Cardiac muscle cell (in vitro differentiated cells and primary cell): ENCODE measurements at regions not wholly inside any gene's neighbourhood (a gene's known extent, or its start where the extent isn't known, plus 50 kb on each side); places are given as distances from the start of the nearest gene placed in this dataset.

Experiments
- DNase-seq, 2 donors: peaks; one replicate each; pipeline versions ENCODE4 v3.0.0 to v3.0.0-alpha.2; 2010 to 2017; ENCODE audit warnings: low read depth in 1 of 2, low spot score in 1 of 2
- H3K27ac ChIP-seq: fragments of 200-600 bp; sonication (generic); 2 replicates; pipeline ENCODE4 v1.5.1; 2016
- H3K27me3 ChIP-seq: fragments of 200-600 bp; sonication (generic); 2 replicates; pipeline ENCODE4 v1.6.0; 2016; ENCODE audit warnings: control low read depth
- H3K36me3 ChIP-seq: fragments of 200-600 bp; sonication (generic); 2 replicates; pipeline ENCODE4 v1.5.1; 2016; ENCODE audit warnings: control low read depth
- H3K4me1 ChIP-seq: fragments of 200-600 bp; sonication (generic); 2 replicates; pipeline ENCODE4 v1.8.1; 2017; ENCODE audit warnings: low read depth, mild to moderate bottlenecking, mixed run types
- H3K4me3 ChIP-seq: fragments of 200-600 bp; sonication (generic); 2 replicates; pipeline ENCODE4 v1.5.1; 2016; ENCODE audit warnings: mild to moderate bottlenecking
- H3K9me3 ChIP-seq: fragments of 200-600 bp; sonication (generic); 2 replicates; pipeline ENCODE4 v1.5.1; 2017; ENCODE audit warnings: low read depth, mild to moderate bottlenecking, control low read depth
- CTCF ChIP-seq: IDR thresholded peaks from 2 replicates; pipeline ENCODE4 v1.5.1; 2012; ENCODE audit warnings: low read depth, mild to moderate bottlenecking, low read length

GRCh38 chr16:51357839-51358238, 206.8 kb upstream of the SALL1 start:
- DNase-seq, result no peak
- no peak for TF ChIP-seq CTCF
- Histone ChIP-seq H3K36me3 (no peaks in the 10 kb centered on the region), H3K4me1 (no peaks in the 10 kb centered on the region), H3K9me3 (no peaks in the 10 kb centered on the region), H3K27me3 (no peaks in the 10 kb centered on the region), H3K27ac (no peak overlapping the region), H3K4me3 (no peak overlapping the region)

GRCh38 chr16:51355875-51356274, 204.8 kb upstream of the SALL1 start:
- no peak for TF ChIP-seq CTCF
- H3K4me1 ChIP-seq, result no peaks in the 10 kb centered on the region
- no peak overlapping the region for H3K27ac ChIP-seq
- H3K9me3 ChIP-seq, result no peaks in the 10 kb centered on the region
- no peaks in the 10 kb centered on the region for H3K27me3 ChIP-seq
- no peaks in the 10 kb centered on the region for H3K36me3 ChIP-seq
- H3K4me3 ChIP-seq, result no peak overlapping the region
- no peak for DNase-seq

GRCh38 chr16:51355195-51355594, 204.1 kb upstream of the SALL1 start:
- Histone ChIP-seq H3K27ac (no peak overlapping the region), H3K27me3 (no peaks in the 10 kb centered on the region), H3K36me3 (no peaks in the 10 kb centered on the region), H3K9me3 (no peaks in the 10 kb centered on the region), H3K4me1 (no peaks in the 10 kb centered on the region), H3K4me3 (no peak overlapping the region)
- DNase-seq, result no peak
- TF ChIP-seq CTCF, result no peak

- H3K27me3 ChIP-seq, result no peaks in the 10 kb centered on the region
- no peak overlapping the region for H3K27ac ChIP-seq
- no peak overlapping the region for H3K4me3 ChIP-seq
- H3K36me3 ChIP-seq, result no peaks in the 10 kb centered on the region
- no peak for TF ChIP-seq CTCF
- DNase-seq, result no peak
- H3K4me1 ChIP-seq, result no peaks in the 10 kb centered on the region
- no peaks in the 10 kb centered on the region for H3K9me3 ChIP-seq
Observed at GRCh38 chr16:51353055-51353454, 202.0 kb upstream of the SALL1 start.

GRCh38 chr16:51349626-51350025, 198.6 kb upstream of the SALL1 start:
- no peaks in the 10 kb centered on the region for H3K9me3 ChIP-seq
- H3K4me1 ChIP-seq, result no peaks in the 10 kb centered on the region
- no peak overlapping the region for H3K27ac ChIP-seq
- DNase-seq, result no peak
- TF ChIP-seq CTCF, result no peak
- H3K4me3 ChIP-seq, result no peak overlapping the region
- H3K27me3 ChIP-seq, result no peaks in the 10 kb centered on the region
- H3K36me3 ChIP-seq, result no peaks in the 10 kb centered on the region

DNA sequence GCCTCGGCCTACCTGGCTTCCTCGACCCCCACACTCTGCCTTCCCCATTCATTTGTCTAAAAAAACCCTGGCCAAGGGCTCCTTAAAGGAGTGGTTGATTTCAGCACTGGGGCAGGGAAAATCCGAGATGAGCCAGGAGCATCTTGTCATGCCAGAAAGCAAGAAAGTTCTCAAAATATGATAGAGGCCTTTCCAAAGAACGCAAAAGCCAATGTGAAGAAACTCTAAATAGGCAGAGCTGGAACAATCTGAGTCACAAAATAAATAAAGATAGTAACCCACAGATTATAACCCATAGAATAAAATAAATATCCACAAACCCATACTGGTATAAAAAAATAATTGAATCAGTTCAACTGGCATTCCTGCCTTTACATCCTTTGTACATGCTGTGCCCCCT, 192.3 kb upstream of the SALL1 start:
- no peaks in the 10 kb centered on the region for H3K4me1 ChIP-seq

More for the DNA sequence above, 192.3 kb upstream of the SALL1 start:
- H3K4me3 ChIP-seq, result no peak overlapping the region
- H3K27ac ChIP-seq, result no peak overlapping the region
- H3K9me3 ChIP-seq, result no peaks in the 10 kb centered on the region
- DNase-seq, result no peak
- H3K27me3 ChIP-seq, result no peaks in the 10 kb centered on the region
- no peaks in the 10 kb centered on the region for H3K36me3 ChIP-seq
- no peak for TF ChIP-seq CTCF
